Testis (tissue), 2 donors: ENCODE measurements at regions not wholly inside any gene's neighbourhood (a gene's known extent, or its start where the extent isn't known, plus 50 kb on each side); places are given as distances from the start of the nearest gene placed in this dataset.

Source experiments
- CTCF ChIP-seq, 3 experiments: fragments of 450-650 bp in 2 of 3; fragments of 200-600 bp in 1 of 3; sonication (generic) in 1 of 3; IDR thresholded peaks; one replicate each; pipeline ENCODE4 v1.5.1; 2016 to 2019; ENCODE audit warnings: antibody characterized with exemption in 3 of 3, mild to moderate bottlenecking in 2 of 3, moderate library complexity in 1 of 3
- POLR2A ChIP-seq: fragments of 450-650 bp; IDR thresholded peaks from one replicate; pipeline ENCODE4 v1.6.1; 2017; ENCODE audit warnings: antibody characterized with exemption, mild to moderate bottlenecking, moderate library complexity

- no peak for TF ChIP-seq CTCF (IDR thresholded peaks at IDR 0.05)
- TF ChIP-seq POLR2A, result no peak
These were observed 407.5 kb upstream of the RGPD4 start for GRCh38 chr2:107419191-107419590.
